ENCODE measurements at regions not wholly inside any gene's neighbourhood (a gene's known extent, or its start where the extent isn't known, plus 50 kb on each side); places are given as distances from the start of the nearest gene placed in this dataset.

DNA sequence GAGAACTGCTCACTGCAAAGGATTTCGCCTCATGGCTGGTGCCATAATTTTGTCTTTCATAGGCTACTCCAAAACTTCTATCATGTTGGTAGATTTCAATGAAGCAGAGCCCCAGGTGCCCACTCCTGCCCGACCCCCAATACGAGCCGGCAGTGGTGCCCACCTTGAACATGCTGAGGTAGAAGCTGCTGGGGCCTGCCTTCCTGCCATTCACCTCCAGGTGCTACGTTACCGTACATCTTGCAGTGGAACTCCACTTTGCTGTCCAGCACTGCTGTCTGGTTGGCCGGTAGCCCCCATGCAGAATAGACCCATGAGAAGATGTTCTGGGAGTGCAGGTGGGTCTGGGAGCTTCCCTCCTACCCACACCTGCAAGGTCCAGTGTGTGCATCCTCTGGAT is 502.8 kb upstream of the TBL1XR1 start:
- ChIA-PET POLR2A (no interaction called here), CTCF (interaction anchor here (2.1 kb wide), 1 partner anchor 11 kb away, joined by 6 read pairs; no protein-coding TSS in a partner anchor)
- Histone ChIP-seq H3K27me3 (ENCODE audit: control insufficient read depth in 2 of 2, insufficient read depth in 2 of 2, low read length in 2 of 2) (no peaks in the 10 kb centered on the region), H3K4me1 (ENCODE audit: control insufficient read depth, extremely low read depth, insufficient read depth, low read length) (peaks cover 4% of the 10 kb centered on the region), H3K36me3 (ENCODE audit: control insufficient read depth in 2 of 2, extremely low read depth in 1 of 2, insufficient read depth in 2 of 2, low read length in 2 of 2) (no peaks in the 10 kb centered on the region), H2AFZ (ENCODE audit: low read depth, low read length) (no peak overlapping the region), H3K9ac (replicated peaks; ENCODE audit: extremely low read depth, insufficient read depth, low read length) (no peak overlapping the region), H3K9me1 (replicated peaks; ENCODE audit: control insufficient read depth, extremely low read depth, insufficient read depth, low read length) (no peaks in the 10 kb centered on the region), H4K20me1 (replicated peaks; ENCODE audit: control insufficient read depth, extremely low read depth, insufficient read depth, low read length) (no peaks in the 10 kb centered on the region), H3K79me2 (ENCODE audit: control insufficient read depth, insufficient read depth, low read length) (no peaks in the 10 kb centered on the region), H3K9me3 (replicated peaks; ENCODE audit: control insufficient read depth, insufficient read depth, low read length) (no peaks in the 10 kb centered on the region), H3K4me2 (ENCODE audit: insufficient read depth, low read length) (no peak overlapping the region), H3K4me3 (replicated peaks in 1 of 3; ENCODE audit: insufficient read depth in 1 of 3, low read depth in 1 of 3, low read length in 3 of 3) (no peak overlapping the region), H3K27ac (ENCODE audit: insufficient read depth, low read depth, low read length) (no peak overlapping the region)
- no TSS peak for BruUV-seq (replicated peaks)
- dilution Hi-C loops (cut with MboI; ENCODE audit: extremely low pct_ligation_motif_present, low sequenced_read_pairs): no loop called here
- DNase-seq (ENCODE audit: low read depth, low spot score) (no peak), FAIRE-seq (no peak)
- no peak for TF ChIP-seq POLR2AphosphoS5 (IDR thresholded peaks at IDR 0.05; ENCODE audit: insufficient read depth, low read depth, low read length)
- TF ChIP-seq JUN (IDR thresholded peaks at IDR 0.05; ENCODE audit: borderline replicate concordance, insufficient read depth, insufficient read length, low read depth): no peak
- TF ChIP-seq POLR2A (IDR thresholded peaks at IDR 0.05; ENCODE audit: low read depth, low read length): no peak
- TF ChIP-seq, protein P1, sequence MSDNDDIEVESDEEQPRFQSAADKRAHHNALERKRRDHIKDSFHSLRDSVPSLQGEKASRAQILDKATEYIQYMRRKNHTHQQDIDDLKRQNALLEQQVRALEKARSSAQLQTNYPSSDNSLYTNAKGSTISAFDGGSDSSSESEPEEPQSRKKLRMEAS (IDR thresholded peaks at IDR 0.05; ENCODE audit: insufficient read depth, insufficient read length): no peak
- no peak for TF ChIP-seq MYC (IDR thresholded peaks at IDR 0.05; ENCODE audit: low read depth, low read length)
- TF ChIP-seq EZH2 (IDR thresholded peaks at IDR 0.05; ENCODE audit: borderline replicate concordance, low read depth, low read length, severe bottlenecking): no peak
- no peak for TF ChIP-seq FOS (IDR thresholded peaks at IDR 0.05; ENCODE audit: borderline replicate concordance, insufficient read depth, low read length)
- no peak for TF ChIP-seq GATA2 (IDR thresholded peaks at IDR 0.05; ENCODE audit: insufficient read depth, insufficient read length, low read depth, low read length)
- intact Hi-C loops (cut with micrococcal nuclease): no loop called here

DNA sequence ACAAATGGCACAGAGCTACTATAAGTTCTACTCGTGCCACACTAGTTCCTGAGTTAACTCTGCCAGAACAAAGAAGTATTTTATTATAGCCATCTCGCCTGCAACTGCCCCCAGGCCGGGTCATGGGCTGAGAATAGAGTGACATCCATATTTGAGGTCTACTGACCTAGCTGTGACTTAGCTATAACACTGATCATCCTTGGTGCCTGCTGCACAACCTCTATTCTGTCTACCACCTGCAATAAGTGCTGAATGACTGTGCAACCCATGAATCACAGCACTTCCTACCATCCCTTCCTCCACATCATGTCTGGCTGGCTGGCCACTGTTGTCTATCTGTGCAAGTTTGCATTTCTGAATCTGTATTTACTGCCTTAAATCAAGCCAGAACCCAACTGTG is 506.5 kb upstream of the TBL1XR1 start:
- H3K36me3 ChIP-seq (ENCODE audit: control insufficient read depth in 2 of 2, extremely low read depth in 1 of 2, insufficient read depth in 2 of 2, low read length in 2 of 2): no peaks in the 10 kb centered on the region
- dilution Hi-C loops (cut with MboI; ENCODE audit: extremely low pct_ligation_motif_present, low sequenced_read_pairs): no loop called here
- H3K27me3 ChIP-seq (ENCODE audit: control insufficient read depth in 2 of 2, insufficient read depth in 2 of 2, low read length in 2 of 2): no peaks in the 10 kb centered on the region
- H3K4me1 ChIP-seq (ENCODE audit: control insufficient read depth, extremely low read depth, insufficient read depth, low read length): peaks cover 4% of the 10 kb centered on the region
- BruUV-seq (replicated peaks): no TSS peak
- no peak overlapping the region for H3K27ac ChIP-seq (ENCODE audit: insufficient read depth, low read depth, low read length)
- CTCF ChIA-PET: no interaction called here
- H2AFZ ChIP-seq (ENCODE audit: low read depth, low read length): no peak overlapping the region
- FAIRE-seq: peak; percentile 77
- no peaks in the 10 kb centered on the region for H4K20me1 ChIP-seq (replicated peaks; ENCODE audit: control insufficient read depth, extremely low read depth, insufficient read depth, low read length)
- intact Hi-C loops (cut with micrococcal nuclease): loop anchor here (1.0 kb wide), 1 partner anchor 38 kb away; no protein-coding TSS in a partner anchor
- H3K4me2 ChIP-seq (ENCODE audit: insufficient read depth, low read length): no peak overlapping the region
- H3K79me2 ChIP-seq (ENCODE audit: control insufficient read depth, insufficient read depth, low read length): no peaks in the 10 kb centered on the region
- POLR2A ChIA-PET: no interaction called here
- H3K4me3 ChIP-seq (replicated peaks in 1 of 3; ENCODE audit: insufficient read depth in 1 of 3, low read depth in 1 of 3, low read length in 3 of 3): no peak overlapping the region
- peak; percentile 15 for DNase-seq (ENCODE audit: low read depth, low spot score)
- H3K9me1 ChIP-seq (replicated peaks; ENCODE audit: control insufficient read depth, extremely low read depth, insufficient read depth, low read length): no peaks in the 10 kb centered on the region
- H3K9me3 ChIP-seq (replicated peaks; ENCODE audit: control insufficient read depth, insufficient read depth, low read length): no peaks in the 10 kb centered on the region
- no peak for TF ChIP-seq POLR2AphosphoS5 (IDR thresholded peaks at IDR 0.05; ENCODE audit: insufficient read depth, low read depth, low read length)
- TF ChIP-seq EZH2 (IDR thresholded peaks at IDR 0.05; ENCODE audit: borderline replicate concordance, low read depth, low read length, severe bottlenecking): no peak
- TF ChIP-seq FOS (IDR thresholded peaks at IDR 0.05; ENCODE audit: borderline replicate concordance, insufficient read depth, low read length): peak; percentile 86
- TF ChIP-seq GATA2 (IDR thresholded peaks at IDR 0.05; ENCODE audit: insufficient read depth, insufficient read length, low read depth, low read length): no peak
- no peak for TF ChIP-seq POLR2A (IDR thresholded peaks at IDR 0.05; ENCODE audit: low read depth, low read length)
- no peak for TF ChIP-seq JUN (IDR thresholded peaks at IDR 0.05; ENCODE audit: borderline replicate concordance, insufficient read depth, insufficient read length, low read depth)
- TF ChIP-seq, protein P1 (IDR thresholded peaks at IDR 0.05; ENCODE audit: insufficient read depth, insufficient read length): no peak
- H3K9ac ChIP-seq (replicated peaks; ENCODE audit: extremely low read depth, insufficient read depth, low read length): no peak overlapping the region
